ENCODE measurements at regions not wholly inside any gene's neighbourhood (a gene's known extent, or its start where the extent isn't known, plus 50 kb on each side); places are given as distances from the start of the nearest gene placed in this dataset.

DNA sequence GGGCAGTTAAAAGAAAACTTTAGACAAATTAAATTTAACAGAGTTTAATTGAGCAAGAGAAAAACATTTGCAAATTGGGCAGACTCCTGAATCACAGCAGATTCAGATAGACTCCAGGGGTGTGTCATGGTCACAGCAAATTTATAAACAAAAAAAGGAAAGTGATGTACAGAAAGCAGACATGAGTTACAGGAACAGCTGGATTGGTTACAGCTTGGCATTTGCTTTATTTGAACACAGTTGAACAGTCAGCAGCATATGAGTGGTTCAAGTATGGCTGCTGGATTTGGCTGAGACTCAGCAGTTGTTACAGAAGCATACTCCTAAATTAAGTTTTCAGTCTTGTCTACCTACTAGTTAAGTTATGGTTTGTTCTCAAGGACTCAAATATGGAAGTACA lies 82.3 kb upstream of the NYAP2 start:
- H3K4me3 ChIP-seq (ENCODE audit: low read depth, low read length), result no peak overlapping the region
- TF ChIP-seq, protein P1, sequence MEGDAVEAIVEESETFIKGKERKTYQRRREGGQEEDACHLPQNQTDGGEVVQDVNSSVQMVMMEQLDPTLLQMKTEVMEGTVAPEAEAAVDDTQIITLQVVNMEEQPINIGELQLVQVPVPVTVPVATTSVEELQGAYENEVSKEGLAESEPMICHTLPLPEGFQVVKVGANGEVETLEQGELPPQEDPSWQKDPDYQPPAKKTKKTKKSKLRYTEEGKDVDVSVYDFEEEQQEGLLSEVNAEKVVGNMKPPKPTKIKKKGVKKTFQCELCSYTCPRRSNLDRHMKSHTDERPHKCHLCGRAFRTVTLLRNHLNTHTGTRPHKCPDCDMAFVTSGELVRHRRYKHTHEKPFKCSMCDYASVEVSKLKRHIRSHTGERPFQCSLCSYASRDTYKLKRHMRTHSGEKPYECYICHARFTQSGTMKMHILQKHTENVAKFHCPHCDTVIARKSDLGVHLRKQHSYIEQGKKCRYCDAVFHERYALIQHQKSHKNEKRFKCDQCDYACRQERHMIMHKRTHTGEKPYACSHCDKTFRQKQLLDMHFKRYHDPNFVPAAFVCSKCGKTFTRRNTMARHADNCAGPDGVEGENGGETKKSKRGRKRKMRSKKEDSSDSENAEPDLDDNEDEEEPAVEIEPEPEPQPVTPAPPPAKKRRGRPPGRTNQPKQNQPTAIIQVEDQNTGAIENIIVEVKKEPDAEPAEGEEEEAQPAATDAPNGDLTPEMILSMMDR (IDR thresholded peaks at IDR 0.05; ENCODE audit: low read depth, low read length, missing control alignments), result no peak
- in situ Hi-C loops (cut with HindIII; ENCODE audit: low sequenced_read_pairs), result loop anchor here (5.0 kb wide), 1 partner anchor 60 kb away; no protein-coding TSS in a partner anchor
- no peak for DNase-seq (ENCODE audit: low read depth)

DNA sequence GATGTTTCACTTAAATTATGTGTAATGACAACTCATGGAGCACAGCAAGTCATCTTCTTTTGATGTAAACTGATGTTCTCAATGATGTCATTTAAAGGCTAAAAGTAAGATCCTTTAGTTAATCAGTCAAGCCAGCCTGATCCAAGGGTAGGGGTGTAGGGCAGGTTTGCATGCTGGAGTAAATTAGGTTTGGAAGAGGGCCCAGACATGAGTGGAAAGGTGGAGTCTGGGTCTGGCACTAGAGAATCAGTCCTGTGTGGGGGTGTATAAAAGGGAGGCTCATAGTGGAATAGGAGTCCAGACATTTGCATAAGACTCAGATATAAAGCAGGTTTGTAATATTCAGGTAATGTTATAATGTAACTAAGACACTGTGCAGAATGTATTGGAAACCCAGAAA lies 88.8 kb upstream of the NYAP2 start:
- in situ Hi-C loops (cut with HindIII; ENCODE audit: low sequenced_read_pairs), result no loop called here
- H3K4me3 ChIP-seq (ENCODE audit: low read depth, low read length), result no peak overlapping the region
- DNase-seq (ENCODE audit: low read depth), result no peak
- TF ChIP-seq, protein P1 (IDR thresholded peaks at IDR 0.05; ENCODE audit: low read depth, low read length, missing control alignments), result no peak

- H3K4me3 ChIP-seq (ENCODE audit: low read depth, low read length), result no peak overlapping the region
- in situ Hi-C loops (cut with HindIII; ENCODE audit: low sequenced_read_pairs), result no loop called here
- no peak for DNase-seq (ENCODE audit: low read depth)
- TF ChIP-seq, protein P1 (IDR thresholded peaks at IDR 0.05; ENCODE audit: low read depth, low read length, missing control alignments), result no peak
These were observed 90.0 kb upstream of the NYAP2 start for GRCh38 chr2:225309516-225309915.

DNA sequence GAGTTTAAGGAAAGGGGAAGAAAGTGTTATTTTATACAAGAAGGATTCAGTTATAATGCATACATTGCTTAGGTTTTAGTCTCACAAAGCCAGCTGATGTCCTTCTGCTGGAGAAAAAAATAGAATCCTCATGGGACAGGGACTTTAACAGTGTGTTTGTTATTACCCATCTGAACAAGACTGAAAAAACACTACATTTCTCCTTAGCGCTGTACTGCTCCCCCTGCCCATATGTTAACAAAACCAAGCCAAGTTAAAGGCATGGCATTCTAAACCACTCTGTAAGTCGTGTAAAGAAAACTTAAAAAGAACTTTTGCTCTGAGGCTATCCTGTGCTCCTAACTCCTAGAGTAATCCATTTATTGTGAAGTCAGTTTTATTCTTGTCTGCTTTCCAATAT lies 102.6 kb upstream of the NYAP2 start:
- H3K4me3 ChIP-seq (ENCODE audit: low read depth, low read length), result no peak overlapping the region
- in situ Hi-C loops (cut with HindIII; ENCODE audit: low sequenced_read_pairs), result no loop called here
- TF ChIP-seq, protein P1 (IDR thresholded peaks at IDR 0.05; ENCODE audit: low read depth, low read length, missing control alignments), result no peak
- DNase-seq (ENCODE audit: low read depth), result no peak

DNA sequence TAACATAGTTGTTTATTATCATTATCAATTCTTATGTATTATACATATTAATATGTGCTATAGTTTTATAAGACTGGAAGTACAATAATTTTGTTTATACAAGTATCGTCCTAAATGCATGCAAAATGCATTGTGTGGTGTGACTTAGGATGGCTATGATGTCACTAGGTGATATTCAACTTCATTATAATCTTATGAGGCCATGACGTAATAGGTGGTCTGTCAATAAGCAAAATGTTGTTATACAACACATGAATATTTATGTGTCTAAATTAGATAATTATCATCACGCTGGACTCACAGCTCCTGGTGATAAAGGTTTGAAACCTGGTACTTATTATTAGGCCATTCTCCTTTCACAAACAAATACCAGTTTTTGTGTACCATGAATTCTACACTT lies 104.4 kb upstream of the NYAP2 start:
- DNase-seq (ENCODE audit: low read depth), result no peak
- in situ Hi-C loops (cut with HindIII; ENCODE audit: low sequenced_read_pairs), result no loop called here
- TF ChIP-seq, protein P1 (IDR thresholded peaks at IDR 0.05; ENCODE audit: low read depth, low read length, missing control alignments), result no peak
- H3K4me3 ChIP-seq (ENCODE audit: low read depth, low read length), result no peak overlapping the region

- no peak for DNase-seq (ENCODE audit: low read depth)
- in situ Hi-C loops (cut with HindIII; ENCODE audit: low sequenced_read_pairs), result no loop called here
- TF ChIP-seq, protein P1 (IDR thresholded peaks at IDR 0.05; ENCODE audit: low read depth, low read length, missing control alignments), result no peak
- no peak overlapping the region for H3K4me3 ChIP-seq (ENCODE audit: low read depth, low read length)
These were observed 105.9 kb upstream of the NYAP2 start for GRCh38 chr2:225293638-225294037.

Data from astrocyte of the cerebellum (primary cell).